ENCODE measurements at regions not wholly inside any gene's neighbourhood (a gene's known extent, or its start where the extent isn't known, plus 50 kb on each side); places are given as distances from the start of the nearest gene placed in this dataset.

DNA sequence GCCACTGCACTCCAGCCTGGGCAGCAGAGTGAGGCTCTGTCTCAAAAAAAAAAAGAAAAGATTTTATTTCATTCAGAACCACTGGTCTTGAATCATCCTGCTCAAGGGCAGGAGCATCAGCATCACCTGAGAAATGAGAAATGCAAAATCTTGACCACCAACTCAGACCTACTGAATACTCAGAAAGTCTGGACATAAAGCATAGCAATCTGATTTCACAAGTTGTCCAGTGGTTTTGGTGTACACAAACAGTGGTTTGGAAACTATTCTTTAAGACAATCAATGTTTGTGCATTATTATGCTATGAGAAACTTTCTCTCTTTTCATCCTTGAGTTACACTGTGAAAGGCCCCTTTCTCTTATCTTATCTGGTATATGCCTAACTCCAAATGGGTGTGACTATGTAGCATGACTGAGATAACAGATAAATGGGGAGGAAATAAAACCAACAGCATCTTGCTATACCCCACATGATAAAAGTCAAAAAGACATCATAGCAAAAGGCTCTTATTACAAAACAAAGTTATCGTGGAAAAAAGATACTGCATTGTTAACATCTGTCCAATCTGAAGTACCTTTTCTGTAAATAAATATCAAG is 174.2 kb upstream of the STT3B start:
- TF ChIP-seq, protein P1, sequence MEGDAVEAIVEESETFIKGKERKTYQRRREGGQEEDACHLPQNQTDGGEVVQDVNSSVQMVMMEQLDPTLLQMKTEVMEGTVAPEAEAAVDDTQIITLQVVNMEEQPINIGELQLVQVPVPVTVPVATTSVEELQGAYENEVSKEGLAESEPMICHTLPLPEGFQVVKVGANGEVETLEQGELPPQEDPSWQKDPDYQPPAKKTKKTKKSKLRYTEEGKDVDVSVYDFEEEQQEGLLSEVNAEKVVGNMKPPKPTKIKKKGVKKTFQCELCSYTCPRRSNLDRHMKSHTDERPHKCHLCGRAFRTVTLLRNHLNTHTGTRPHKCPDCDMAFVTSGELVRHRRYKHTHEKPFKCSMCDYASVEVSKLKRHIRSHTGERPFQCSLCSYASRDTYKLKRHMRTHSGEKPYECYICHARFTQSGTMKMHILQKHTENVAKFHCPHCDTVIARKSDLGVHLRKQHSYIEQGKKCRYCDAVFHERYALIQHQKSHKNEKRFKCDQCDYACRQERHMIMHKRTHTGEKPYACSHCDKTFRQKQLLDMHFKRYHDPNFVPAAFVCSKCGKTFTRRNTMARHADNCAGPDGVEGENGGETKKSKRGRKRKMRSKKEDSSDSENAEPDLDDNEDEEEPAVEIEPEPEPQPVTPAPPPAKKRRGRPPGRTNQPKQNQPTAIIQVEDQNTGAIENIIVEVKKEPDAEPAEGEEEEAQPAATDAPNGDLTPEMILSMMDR (IDR thresholded peaks at IDR 0.05), result no peak
- TF ChIP-seq EP300 (IDR thresholded peaks at IDR 0.05), result no peak
